ENCODE measurements at regions not wholly inside any gene's neighbourhood (a gene's known extent, or its start where the extent isn't known, plus 50 kb on each side); places are given as distances from the start of the nearest gene placed in this dataset.
"Not testable (repeated sequence)": the region's sequence is repeated elsewhere in the genome, so short reads cannot be mapped to it uniquely, and the experiment has no call there.

DNA sequence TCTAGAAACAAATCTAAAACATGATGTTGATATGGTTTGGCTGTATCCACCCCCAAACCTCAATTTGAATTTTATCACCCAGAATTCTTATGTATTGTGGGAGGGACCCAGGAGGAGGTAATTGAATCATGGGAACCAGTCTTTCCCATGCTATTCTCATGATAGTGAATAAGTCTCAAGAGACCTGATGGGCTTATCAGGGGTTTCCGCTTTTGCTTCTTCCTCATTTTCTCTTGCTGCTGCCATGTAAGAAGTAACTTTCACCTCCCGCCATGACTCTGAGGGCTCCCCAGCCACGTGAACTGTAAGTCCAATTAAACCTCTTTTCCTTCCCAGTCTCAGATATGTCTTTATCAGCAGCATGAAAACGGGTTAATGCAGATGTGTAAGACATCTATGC lies 232.7 kb upstream of the ONECUT1 start:
- Histone ChIP-seq H3K9me3 (peaks cover 0 to 3% (median 0%) of the 10 kb centered on the region in 3 donors), H3K27me3 (no peaks in the 10 kb centered on the region), H3K4me3 (no peak overlapping the region), H3K4me1 (no peaks in the 10 kb centered on the region), H3K27ac (no peak overlapping the region), H3K36me3 (no peaks in the 10 kb centered on the region)
- 60 to 67% methylated on average over 4 of the region's 4 CpGs for WGBS, 2 donors
- TF ChIP-seq POLR2A (IDR thresholded peaks at IDR 0.05) (no peak), CTCF (IDR thresholded peaks at IDR 0.05) (no peak)
- intact Hi-C loops (cut with DNase I): no loop called here
- no peak for DNase-seq

DNA sequence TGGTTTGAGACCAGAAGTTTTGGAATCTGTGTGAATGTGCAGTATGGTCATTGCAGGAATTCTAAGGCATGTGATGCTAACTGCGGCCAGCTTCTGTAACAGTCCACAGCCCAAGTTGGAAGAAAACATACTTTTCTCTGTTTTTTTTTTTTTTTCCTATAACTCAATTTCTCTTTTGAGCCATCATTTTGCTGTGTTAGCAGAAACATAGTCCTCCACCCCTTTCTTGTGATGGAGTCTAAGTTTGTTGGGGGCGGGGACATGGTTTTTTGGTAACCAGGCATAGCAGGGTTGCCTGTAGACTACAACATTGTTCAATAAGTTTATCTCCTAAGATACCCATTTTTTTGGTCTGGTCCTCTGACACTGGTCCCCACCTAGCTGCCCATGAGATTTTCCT lies 223.2 kb upstream of the ONECUT1 start:
- Histone ChIP-seq H3K9me3 (no peaks in the 10 kb centered on the region), H3K27ac (no peak overlapping the region), H3K4me3 (no peak overlapping the region), H3K4me1 (no peaks in the 10 kb centered on the region), H3K36me3 (no peaks in the 10 kb centered on the region), H3K27me3 (no peaks in the 10 kb centered on the region)
- intact Hi-C loops (cut with DNase I): no loop called here
- WGBS, 2 donors: 79 to 94% methylated on average over 2 of the region's 2 CpGs
- DNase-seq: no peak
- no peak for TF ChIP-seq CTCF (IDR thresholded peaks at IDR 0.05)
- no peak for TF ChIP-seq POLR2A (IDR thresholded peaks at IDR 0.05)

DNA sequence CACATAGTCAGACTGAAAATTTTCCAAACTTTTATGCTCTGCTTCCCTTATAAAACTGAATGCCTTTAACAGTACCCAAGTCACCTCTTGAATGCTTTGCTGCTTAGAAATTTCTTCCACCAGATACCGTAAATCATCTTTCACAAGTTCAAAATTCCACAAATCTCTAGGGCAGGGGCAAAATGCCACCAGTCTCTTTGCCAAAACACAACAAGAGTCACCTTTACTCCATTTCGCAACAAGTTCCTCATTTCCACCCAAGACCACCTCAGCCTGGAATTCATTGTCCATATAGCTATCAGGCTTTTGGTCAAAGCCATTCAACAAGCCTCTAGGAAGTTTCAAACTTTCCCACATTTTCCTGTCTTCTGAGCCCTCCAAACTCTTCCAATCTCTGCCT lies 221.6 kb upstream of the ONECUT1 start:
- H3K4me1 ChIP-seq; DNase-seq; intact Hi-C loops (cut with DNase I); H3K9me3 ChIP-seq; H3K27me3 ChIP-seq; H3K36me3 ChIP-seq; H3K4me3 ChIP-seq; H3K27ac ChIP-seq: not testable (repeated sequence)
- WGBS, 2 donors: 84 to 92% methylated on average over 2 of the region's 2 CpGs

GRCh38 chr15:53009093-53009492 lies 219.0 kb upstream of the ONECUT1 start:
- intact Hi-C loops (cut with DNase I): loop anchor here (10.0 kb wide), 1 partner anchor 64 kb away; no protein-coding TSS in a partner anchor
- WGBS, 2 donors: 40 to 44% methylated on average over 1 of the region's 1 CpG

GRCh38 chr15:53000409-53000808 lies 210.3 kb upstream of the ONECUT1 start:
- Histone ChIP-seq H3K36me3 (no peaks in the 10 kb centered on the region), H3K4me3 (no peak overlapping the region), H3K4me1 (no peaks in the 10 kb centered on the region), H3K27ac (no peak overlapping the region), H3K9me3 (no peaks in the 10 kb centered on the region), H3K27me3 (no peaks in the 10 kb centered on the region)
- intact Hi-C loops (cut with DNase I): loop anchor here (10.0 kb wide), 1 partner anchor 56 kb away; no protein-coding TSS in a partner anchor
- 37 to 40% methylated on average over 4 of the region's 4 CpGs for WGBS, 2 donors
- DNase-seq: no peak
- no peak for TF ChIP-seq POLR2A (IDR thresholded peaks at IDR 0.05)
- TF ChIP-seq CTCF (IDR thresholded peaks at IDR 0.05): no peak

More at GRCh38 chr15:53009093-53009492, 219.0 kb upstream of the ONECUT1 start:
- Histone ChIP-seq H3K4me3 (no peak overlapping the region), H3K9me3 (no peaks in the 10 kb centered on the region), H3K36me3 (no peaks in the 10 kb centered on the region), H3K27me3 (no peaks in the 10 kb centered on the region), H3K4me1 (no peaks in the 10 kb centered on the region), H3K27ac (no peak overlapping the region)
- no peak for DNase-seq
- TF ChIP-seq CTCF (IDR thresholded peaks at IDR 0.05) (no peak), POLR2A (IDR thresholded peaks at IDR 0.05) (no peak)

- H3K9me3 ChIP-seq: no peaks in the 10 kb centered on the region
- DNase-seq: no peak
- no peaks in the 10 kb centered on the region for H3K4me1 ChIP-seq
- no peaks in the 10 kb centered on the region for H3K27me3 ChIP-seq
- no peak overlapping the region for H3K27ac ChIP-seq
- TF ChIP-seq CTCF (IDR thresholded peaks at IDR 0.05): no peak
- TF ChIP-seq POLR2A (IDR thresholded peaks at IDR 0.05): no peak
- no peaks in the 10 kb centered on the region for H3K36me3 ChIP-seq
- intact Hi-C loops (cut with DNase I): no loop called here
- no peak overlapping the region for H3K4me3 ChIP-seq
Measured at GRCh38 chr15:52997123-52997522, 207.0 kb upstream of the ONECUT1 start.
